SU-DHL-6 (cell line): ENCODE measurements at regions not wholly inside any gene's neighbourhood (a gene's known extent, or its start where the extent isn't known, plus 50 kb on each side); places are given as distances from the start of the nearest gene placed in this dataset.

ENCODE experiments used
- H2AFZ ChIP-seq: fragments of 200-600 bp; sonication (generic); 2 replicates; pipeline ENCODE4 v1.6.1; 2014; ENCODE audit warnings: low read depth, mild to moderate bottlenecking, moderate library complexity, mixed read lengths, antibody characterized with exemption, low read length; ENCODE audit not compliant: severe bottlenecking
- H3F3A ChIP-seq: fragments of 200-600 bp; shearing (Covaris generic); 2 replicates; pipeline ENCODE4 v1.6.0; 2016; ENCODE audit warnings: antibody characterized with exemption, mild to moderate bottlenecking; ENCODE audit not compliant: insufficient read depth
- H3K27ac ChIP-seq: fragments of 200-600 bp; sonication (generic); 2 replicates; pipeline ENCODE4 v1.5.1; 2016; ENCODE audit warnings: low read depth, mild to moderate bottlenecking, low read length, moderate library complexity, mixed read lengths
- H3K27me3 ChIP-seq: fragments of 200-600 bp; sonication (generic), shearing (Covaris generic); 2 replicates; pipeline ENCODE4 v1.6.0; 2014; ENCODE audit warnings: mild to moderate bottlenecking, low read length
- H3K36me3 ChIP-seq: fragments of 200-600 bp; sonication (generic); 2 replicates; pipeline ENCODE4 v1.6.1; 2014; ENCODE audit warnings: mild to moderate bottlenecking, low read length, mixed read lengths
- H3K4me2 ChIP-seq: fragments of 300-600, 200-600 bp; shearing (Covaris generic), sonication (generic); 2 replicates; pipeline ENCODE4 v1.6.0; 2014; ENCODE audit warnings: low read length, low read depth, mild to moderate bottlenecking; ENCODE audit not compliant: poor library complexity, severe bottlenecking
- H3K4me3 ChIP-seq: fragments of 200-600 bp; sonication (generic); 2 replicates; pipeline ENCODE4 v1.5.1; 2014; ENCODE audit warnings: antibody characterized with exemption, low read length, mild to moderate bottlenecking, mixed read lengths; ENCODE audit not compliant: insufficient read depth, poor library complexity, severe bottlenecking
- H3K79me2 ChIP-seq: fragments of 200-600 bp; sonication (generic); 2 replicates; pipeline ENCODE4 v1.6.1; 2014; ENCODE audit warnings: mild to moderate bottlenecking, low read length, moderate library complexity; ENCODE audit not compliant: insufficient read depth
- H3K9ac ChIP-seq: fragments of 200-600 bp; sonication (generic); 2 replicates; pipeline ENCODE4 v1.7.0; 2014; ENCODE audit warnings: mild to moderate bottlenecking, low read length
- H3K9me2 ChIP-seq: fragments of 200-600 bp; sonication (generic); replicated peaks from 2 replicates; pipeline ENCODE4 v1.6.1; 2014; ENCODE audit warnings: low read length; ENCODE audit not compliant: insufficient read depth
- H3K9me3 ChIP-seq: fragments of 200-600 bp; sonication (generic); 2 replicates; pipeline ENCODE4 v1.6.1; 2014; ENCODE audit warnings: low read length, mixed read lengths; ENCODE audit not compliant: insufficient read depth
- H4K20me1 ChIP-seq: fragments of 200-600 bp; sonication (generic); 2 replicates; pipeline ENCODE4 v1.6.1; 2014; ENCODE audit warnings: low read depth, mild to moderate bottlenecking, antibody characterized with exemption, low read length, moderate library complexity, mixed read lengths
- EZH2phosphoT487 ChIP-seq: fragments of 200-600 bp; sonication (generic), shearing (Covaris generic); conservative IDR thresholded peaks from 2 replicates; pipeline ENCODE4 v1.6.1; 2018; ENCODE audit warnings: mild to moderate bottlenecking, antibody characterized with exemption, low read length, moderate library complexity, mixed read lengths
- TF ChIP-seq, protein P1 (sequence below): fragments of 200-600 bp; sonication (generic); IDR thresholded peaks from one replicate; pipeline ENCODE4 v1.5.1; 2017; ENCODE audit warnings: antibody characterized with exemption, mild to moderate bottlenecking, low read length, moderate library complexity; ENCODE audit not compliant: insufficient read depth, poor library complexity, severe bottlenecking

GRCh38 chr2:147125145-147125544 is 719.7 kb upstream of the ACVR2A start:
- H3K9me2 ChIP-seq, result no peaks in the 10 kb centered on the region
- no peaks in the 10 kb centered on the region for H3K79me2 ChIP-seq
- H3K27ac ChIP-seq, result no peak overlapping the region
- no peaks in the 10 kb centered on the region for H4K20me1 ChIP-seq
- H3K36me3 ChIP-seq, result no peaks in the 10 kb centered on the region
- H3K9ac ChIP-seq, result no peak overlapping the region
- no peaks in the 10 kb centered on the region for H3K27me3 ChIP-seq
- TF ChIP-seq EZH2phosphoT487, result no peak
- TF ChIP-seq, protein P1, sequence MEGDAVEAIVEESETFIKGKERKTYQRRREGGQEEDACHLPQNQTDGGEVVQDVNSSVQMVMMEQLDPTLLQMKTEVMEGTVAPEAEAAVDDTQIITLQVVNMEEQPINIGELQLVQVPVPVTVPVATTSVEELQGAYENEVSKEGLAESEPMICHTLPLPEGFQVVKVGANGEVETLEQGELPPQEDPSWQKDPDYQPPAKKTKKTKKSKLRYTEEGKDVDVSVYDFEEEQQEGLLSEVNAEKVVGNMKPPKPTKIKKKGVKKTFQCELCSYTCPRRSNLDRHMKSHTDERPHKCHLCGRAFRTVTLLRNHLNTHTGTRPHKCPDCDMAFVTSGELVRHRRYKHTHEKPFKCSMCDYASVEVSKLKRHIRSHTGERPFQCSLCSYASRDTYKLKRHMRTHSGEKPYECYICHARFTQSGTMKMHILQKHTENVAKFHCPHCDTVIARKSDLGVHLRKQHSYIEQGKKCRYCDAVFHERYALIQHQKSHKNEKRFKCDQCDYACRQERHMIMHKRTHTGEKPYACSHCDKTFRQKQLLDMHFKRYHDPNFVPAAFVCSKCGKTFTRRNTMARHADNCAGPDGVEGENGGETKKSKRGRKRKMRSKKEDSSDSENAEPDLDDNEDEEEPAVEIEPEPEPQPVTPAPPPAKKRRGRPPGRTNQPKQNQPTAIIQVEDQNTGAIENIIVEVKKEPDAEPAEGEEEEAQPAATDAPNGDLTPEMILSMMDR, result no peak
- no peak overlapping the region for H3K4me2 ChIP-seq
- no peaks in the 10 kb centered on the region for H3F3A ChIP-seq
- no peak overlapping the region for H3K4me3 ChIP-seq
- H3K9me3 ChIP-seq, result no peaks in the 10 kb centered on the region
- H2AFZ ChIP-seq, result no peak overlapping the region

DNA sequence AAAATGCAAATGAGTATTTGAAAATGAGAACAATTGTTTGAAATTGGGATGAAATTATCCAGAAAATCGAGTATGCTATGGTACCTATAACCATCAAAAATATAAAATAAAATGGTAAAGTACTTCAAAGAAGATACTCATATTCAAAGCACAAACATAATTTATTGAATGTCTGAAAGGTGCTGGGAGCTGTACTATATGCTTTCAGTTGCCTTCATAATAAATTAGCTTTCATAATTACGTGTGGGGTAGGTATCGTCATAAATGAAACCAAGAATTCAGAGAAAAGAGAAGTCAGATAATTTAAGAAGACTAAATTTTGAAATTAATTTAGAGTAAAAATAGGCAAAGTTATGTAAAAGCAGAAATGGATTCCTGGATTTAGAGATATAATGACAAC is 721.9 kb upstream of the ACVR2A start:
- no peak for TF ChIP-seq EZH2phosphoT487
- TF ChIP-seq, protein P1, result no peak
- Histone ChIP-seq H3K27ac (no peak overlapping the region), H3K4me2 (no peak overlapping the region), H3K9me3 (no peaks in the 10 kb centered on the region), H3K36me3 (no peaks in the 10 kb centered on the region), H4K20me1 (no peaks in the 10 kb centered on the region), H2AFZ (no peak overlapping the region), H3K9ac (no peak overlapping the region), H3K27me3 (no peaks in the 10 kb centered on the region), H3K4me3 (no peak overlapping the region), H3K79me2 (no peaks in the 10 kb centered on the region), H3K9me2 (no peaks in the 10 kb centered on the region), H3F3A (no peaks in the 10 kb centered on the region)

DNA sequence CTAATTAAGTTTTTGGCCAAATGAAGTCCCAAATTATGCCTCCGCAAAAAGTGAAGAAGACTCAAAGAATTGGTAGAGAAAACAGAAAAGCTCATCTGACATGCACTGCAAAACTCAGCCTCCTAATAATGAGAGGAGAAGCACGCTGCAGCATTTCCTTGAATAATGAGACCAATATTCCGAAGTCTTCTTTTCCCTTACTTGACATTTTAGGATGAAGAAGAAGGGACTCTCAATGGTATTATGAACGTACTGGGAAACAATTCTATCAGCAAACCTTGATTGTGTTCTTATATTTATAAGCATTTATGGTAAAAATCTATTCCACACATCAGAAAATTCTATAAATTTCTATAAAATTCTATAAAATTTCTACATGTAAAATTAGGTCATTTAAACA is 733.9 kb upstream of the ACVR2A start:
- H4K20me1 ChIP-seq, result no peaks in the 10 kb centered on the region
- no peaks in the 10 kb centered on the region for H3K27me3 ChIP-seq
- no peaks in the 10 kb centered on the region for H3F3A ChIP-seq
- no peaks in the 10 kb centered on the region for H3K9me2 ChIP-seq
- H3K4me3 ChIP-seq, result no peak overlapping the region
- no peak overlapping the region for H2AFZ ChIP-seq
- no peaks in the 10 kb centered on the region for H3K36me3 ChIP-seq
- H3K79me2 ChIP-seq, result no peaks in the 10 kb centered on the region
- H3K9ac ChIP-seq, result no peak overlapping the region
- H3K9me3 ChIP-seq, result no peaks in the 10 kb centered on the region; the same call in 1 of the 2 replicates
- H3K4me2 ChIP-seq, result no peak overlapping the region
- H3K27ac ChIP-seq, result no peak overlapping the region
- TF ChIP-seq EZH2phosphoT487, result no peak
- TF ChIP-seq, protein P1, result no peak

DNA sequence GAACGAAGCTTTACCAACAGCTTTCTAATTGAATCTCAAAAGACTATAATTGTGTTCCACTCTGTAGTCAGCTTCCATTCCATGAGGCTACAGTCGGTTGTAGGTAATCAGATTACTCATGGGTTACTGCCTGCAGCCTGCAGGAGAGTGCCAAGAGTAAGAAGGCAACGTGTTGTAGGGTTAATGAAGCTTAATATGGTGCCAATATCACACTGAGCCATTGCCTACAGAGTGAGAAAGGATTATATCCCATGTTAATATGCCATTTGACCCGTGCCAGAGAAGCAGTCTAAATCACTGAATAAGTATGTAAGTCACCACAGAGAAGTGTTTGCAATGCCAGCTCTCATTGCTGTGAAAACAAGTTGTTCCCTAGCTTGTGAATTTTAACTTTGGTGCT is 734.5 kb upstream of the ACVR2A start:
- no peaks in the 10 kb centered on the region for H3K79me2 ChIP-seq
- no peaks in the 10 kb centered on the region for H3K36me3 ChIP-seq
- H3K4me2 ChIP-seq, result no peak overlapping the region
- no peaks in the 10 kb centered on the region; the same call in 1 of the 2 replicates for H3K9me3 ChIP-seq
- H2AFZ ChIP-seq, result no peak overlapping the region
- H3K4me3 ChIP-seq, result no peak overlapping the region
- TF ChIP-seq, protein P1, result no peak
- no peak for TF ChIP-seq EZH2phosphoT487
- no peaks in the 10 kb centered on the region for H3K27me3 ChIP-seq
- no peaks in the 10 kb centered on the region for H3F3A ChIP-seq
- no peak overlapping the region for H3K27ac ChIP-seq
- no peaks in the 10 kb centered on the region for H3K9me2 ChIP-seq
- H4K20me1 ChIP-seq, result no peaks in the 10 kb centered on the region
- H3K9ac ChIP-seq, result no peak overlapping the region
